ENCODE measurements at regions not wholly inside any gene's neighbourhood (a gene's known extent, or its start where the extent isn't known, plus 50 kb on each side); places are given as distances from the start of the nearest gene placed in this dataset.

DNA sequence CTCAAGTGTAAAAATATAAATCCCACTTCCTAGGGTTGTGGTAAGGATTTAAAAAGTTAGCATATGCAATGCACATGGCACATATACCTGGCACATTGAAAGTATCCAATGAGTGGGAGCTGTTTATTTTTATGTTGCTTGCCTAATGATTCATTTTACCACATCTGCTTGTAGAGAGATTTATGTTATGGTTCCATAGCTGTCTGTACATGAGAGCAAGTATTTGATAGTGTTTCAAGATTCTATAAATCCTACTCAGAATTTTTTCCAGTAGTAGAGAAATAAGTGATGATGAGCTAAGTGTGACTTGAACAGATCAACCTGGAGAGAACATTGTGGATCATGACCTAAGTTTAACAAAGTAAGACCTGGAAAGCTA lies 125.3 kb upstream of the SPTLC3 start:
- no peak for TF ChIP-seq TAF1 (IDR thresholded peaks at IDR 0.05; ENCODE audit: low read depth)
- no peak for TF ChIP-seq EGR1 (IDR thresholded peaks at IDR 0.05)
- TF ChIP-seq RAD21 (IDR thresholded peaks at IDR 0.05; ENCODE audit: low read depth), result no peak
- TF ChIP-seq EP300 (IDR thresholded peaks at IDR 0.05; ENCODE audit: borderline replicate concordance), result no peak
- no peak for TF ChIP-seq CEBPB (IDR thresholded peaks at IDR 0.05)
- no peak for TF ChIP-seq CREB1 (IDR thresholded peaks at IDR 0.05; ENCODE audit: low read depth)
- no peak for TF ChIP-seq TEAD4 (IDR thresholded peaks at IDR 0.05)
- no peak for TF ChIP-seq REST (IDR thresholded peaks at IDR 0.05; ENCODE audit: low read depth)
- no peak for TF ChIP-seq MAX (IDR thresholded peaks at IDR 0.05)
- TF ChIP-seq TCF12 (IDR thresholded peaks at IDR 0.05; ENCODE audit: low read depth), result no peak
- TF ChIP-seq ZBTB7A (IDR thresholded peaks at IDR 0.05; ENCODE audit: low read depth), result no peak
- TF ChIP-seq FOXM1 (IDR thresholded peaks at IDR 0.05; ENCODE audit: borderline replicate concordance, low read depth), result no peak
- TF ChIP-seq YY1 (IDR thresholded peaks at IDR 0.05; ENCODE audit: low read depth), result no peak
- TF ChIP-seq, protein P1, sequence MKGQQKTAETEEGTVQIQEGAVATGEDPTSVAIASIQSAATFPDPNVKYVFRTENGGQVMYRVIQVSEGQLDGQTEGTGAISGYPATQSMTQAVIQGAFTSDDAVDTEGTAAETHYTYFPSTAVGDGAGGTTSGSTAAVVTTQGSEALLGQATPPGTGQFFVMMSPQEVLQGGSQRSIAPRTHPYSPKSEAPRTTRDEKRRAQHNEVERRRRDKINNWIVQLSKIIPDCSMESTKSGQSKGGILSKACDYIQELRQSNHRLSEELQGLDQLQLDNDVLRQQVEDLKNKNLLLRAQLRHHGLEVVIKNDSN (IDR thresholded peaks at IDR 0.05), result no peak

All from Ishikawa (cell line).